GM23338 (cell line): ENCODE measurements at regions not wholly inside any gene's neighbourhood (a gene's known extent, or its start where the extent isn't known, plus 50 kb on each side); places are given as distances from the start of the nearest gene placed in this dataset.
"Not testable (repeated sequence)": the region's sequence is repeated elsewhere in the genome, so short reads cannot be mapped to it uniquely, and the experiment has no call there.

Experiments used
- ATAC-seq: fragments of 200-7000 bp; cut with Tn5 transposase; 3 replicates; pipeline ENCODE4 v1.9.1; 2020
- DNase-seq: peaks from one replicate; pipeline ENCODE4 v3.0.0-alpha.2; 2015; ENCODE audit warnings: low spot score
- H2AFZ ChIP-seq: fragments of 200-600 bp; sonication (generic); 2 replicates; pipeline ENCODE4 v1.8.0; 2016; ENCODE audit warnings: antibody characterized with exemption, mild to moderate bottlenecking, moderate library complexity
- H3F3A ChIP-seq: fragments of 200-600 bp; sonication (generic); replicated peaks from 2 replicates; pipeline ENCODE4 v1.8.0; 2017; ENCODE audit warnings: antibody characterized with exemption, mixed run types, low read depth
- H3K27ac ChIP-seq: fragments of 200-600 bp; sonication (generic); 2 replicates; pipeline ENCODE4 v1.6.1; 2016; ENCODE audit warnings: low read depth
- H3K27me3 ChIP-seq: fragments of 200-600 bp; sonication (generic); 2 replicates; pipeline ENCODE4 v1.8.0; 2016; ENCODE audit warnings: mild to moderate bottlenecking, mixed run types, moderate library complexity; ENCODE audit not compliant: insufficient read depth
- H3K36me3 ChIP-seq: fragments of 200-600 bp; sonication (generic); 2 replicates; pipeline ENCODE4 v1.8.0; 2016; ENCODE audit warnings: mild to moderate bottlenecking; ENCODE audit not compliant: insufficient read depth
- H3K4me1 ChIP-seq: fragments of 200-600 bp; sonication (generic); 2 replicates; pipeline ENCODE4 v1.8.0; 2016; ENCODE audit warnings: mild to moderate bottlenecking, moderate library complexity; ENCODE audit not compliant: insufficient read depth
- H3K4me2 ChIP-seq: fragments of 200-600 bp; sonication (generic); 2 replicates; pipeline ENCODE4 v1.7.1; 2017; ENCODE audit warnings: mixed run types
- H3K4me3 ChIP-seq: fragments of 200-600 bp; sonication (generic); 2 replicates; pipeline ENCODE4 v1.6.1; 2016; ENCODE audit warnings: mixed run types
- H3K79me2 ChIP-seq: fragments of 200-600 bp; sonication (generic); replicated peaks from 2 replicates; pipeline ENCODE4 v1.8.0; 2017; ENCODE audit warnings: mild to moderate bottlenecking; ENCODE audit not compliant: insufficient read depth
- H3K9me2 ChIP-seq: fragments of 200-600 bp; sonication (generic); 2 replicates; pipeline ENCODE4 v1.8.0; 2017; ENCODE audit not compliant: insufficient read depth
- H4K20me1 ChIP-seq: fragments of 200-600 bp; sonication (generic); replicated peaks from 2 replicates; pipeline ENCODE4 v1.8.0; 2017; ENCODE audit warnings: mild to moderate bottlenecking; ENCODE audit not compliant: insufficient read depth
- H3K27ac Mint-ChIP-seq: 2 replicates; pipeline ENCODE4 v1.8.0; 2020; ENCODE audit warnings: inconsistent platforms, mild to moderate bottlenecking, moderate library complexity, mixed read lengths
- H3K27me3 Mint-ChIP-seq: 3 replicates; pipeline ENCODE4 v1.8.0; 2022; ENCODE audit warnings: low read depth, mild to moderate bottlenecking, moderate library complexity, mixed read lengths, inconsistent platforms; ENCODE audit not compliant: insufficient read depth, poor library complexity
- H3K36me3 Mint-ChIP-seq: 3 replicates; pipeline ENCODE4 v1.8.0; 2021; ENCODE audit warnings: low read depth, mild to moderate bottlenecking, inconsistent platforms, moderate library complexity, mixed read lengths
- H3K4me1 Mint-ChIP-seq: 3 replicates; pipeline ENCODE4 v1.8.0; 2020; ENCODE audit warnings: mild to moderate bottlenecking, inconsistent platforms, mixed read lengths
- H3K4me3 Mint-ChIP-seq: 3 replicates; pipeline ENCODE4 v1.8.0; 2021; ENCODE audit warnings: moderate library complexity, mild to moderate bottlenecking, inconsistent platforms, mixed read lengths
- H3K9me3 Mint-ChIP-seq: 3 replicates; pipeline ENCODE4 v1.8.0; 2020; ENCODE audit warnings: moderate library complexity, mild to moderate bottlenecking, inconsistent platforms, mixed read lengths

GRCh38 chr1:224012807-224013434, 101.0 kb upstream of the FBXO28 start:
- H3K4me3 ChIP-seq, H3K27ac ChIP-seq, H2AFZ ChIP-seq, ATAC-seq, H3K27ac Mint-ChIP-seq, H3K4me1 ChIP-seq, H3F3A ChIP-seq, H3K27me3 Mint-ChIP-seq, H3K79me2 ChIP-seq, H3K4me1 Mint-ChIP-seq, H3K4me3 Mint-ChIP-seq, H4K20me1 ChIP-seq, H3K9me2 ChIP-seq, H3K36me3 ChIP-seq, H3K4me2 ChIP-seq, DNase-seq, H3K27me3 ChIP-seq: not testable (repeated sequence)
- Mint-ChIP-seq H3K9me3 (peaks cover 20% of the 10 kb centered on the region), H3K36me3 (peaks cover 17% of the 10 kb centered on the region)

DNA sequence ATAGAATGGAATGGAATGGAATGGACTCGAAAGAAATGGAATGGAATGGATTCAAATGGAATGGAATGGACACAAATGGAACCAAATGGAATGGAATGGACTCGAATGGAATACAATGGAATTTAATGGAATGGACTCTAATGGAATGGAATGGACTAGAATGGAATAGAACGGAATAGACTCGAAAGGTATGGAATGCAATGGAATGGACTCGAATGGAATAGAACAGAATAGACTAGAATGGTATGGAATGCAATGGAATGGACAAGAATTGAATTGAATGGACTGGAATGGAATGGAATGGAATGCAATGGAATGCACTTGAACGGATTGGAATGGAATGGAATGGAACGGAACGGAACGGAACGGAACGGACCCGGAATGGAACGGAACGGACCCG, 101.7 kb upstream of the FBXO28 start:
- not testable (repeated sequence) for H3K4me3 Mint-ChIP-seq, H2AFZ ChIP-seq, H3K27me3 Mint-ChIP-seq, H3K27me3 ChIP-seq, H3F3A ChIP-seq, H3K4me2 ChIP-seq, H3K4me3 ChIP-seq, DNase-seq, ATAC-seq, H3K9me2 ChIP-seq, H3K4me1 ChIP-seq, H4K20me1 ChIP-seq, H3K27ac Mint-ChIP-seq, H3K36me3 ChIP-seq, H3K27ac ChIP-seq, H3K79me2 ChIP-seq, H3K4me1 Mint-ChIP-seq
- H3K36me3 Mint-ChIP-seq, result peaks cover 21% of the 10 kb centered on the region
- H3K9me3 Mint-ChIP-seq, result peaks cover 20% of the 10 kb centered on the region

DNA sequence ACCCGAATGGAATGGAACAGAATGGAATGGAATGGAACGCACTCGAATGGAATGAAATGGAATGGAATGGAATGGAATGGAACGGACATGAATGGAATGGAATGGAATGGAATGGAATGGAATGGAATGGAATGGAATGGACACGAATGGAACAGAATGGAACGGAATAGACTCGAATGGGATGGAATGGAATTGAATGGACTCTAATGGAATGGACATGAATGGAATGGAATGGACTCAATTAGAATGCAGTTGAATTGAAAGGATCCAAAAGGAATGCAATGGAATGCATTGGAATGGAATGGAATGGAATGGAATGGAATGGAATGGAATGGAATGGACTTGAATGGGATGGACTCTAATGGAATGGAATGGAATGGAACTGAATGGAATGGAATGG, 102.2 kb upstream of the FBXO28 start:
- not testable (repeated sequence) for H3K4me3 ChIP-seq, H2AFZ ChIP-seq, H3K4me3 Mint-ChIP-seq

GRCh38 chr1:224011153-224011552, 102.8 kb upstream of the FBXO28 start:
- H3K79me2 ChIP-seq, result not testable (repeated sequence)

More for the DNA sequence above, 102.2 kb upstream of the FBXO28 start:
- H3K27me3 ChIP-seq, H4K20me1 ChIP-seq, H3K27me3 Mint-ChIP-seq, DNase-seq, H3K27ac ChIP-seq, H3K79me2 ChIP-seq, H3K4me1 Mint-ChIP-seq, H3K36me3 ChIP-seq, H3K9me2 ChIP-seq, ATAC-seq, H3F3A ChIP-seq, H3K27ac Mint-ChIP-seq, H3K4me2 ChIP-seq, H3K4me1 ChIP-seq: not testable (repeated sequence)
- peaks cover 20% of the 10 kb centered on the region for H3K9me3 Mint-ChIP-seq
- peaks cover 23% of the 10 kb centered on the region for H3K36me3 Mint-ChIP-seq

GRCh38 chr1:224005973-224006372, 107.9 kb upstream of the FBXO28 start:
- not testable (repeated sequence) for H3K27ac ChIP-seq, H3K27me3 ChIP-seq, H3K4me3 Mint-ChIP-seq, H3K79me2 ChIP-seq, H2AFZ ChIP-seq, H3K4me1 Mint-ChIP-seq, H3F3A ChIP-seq, H3K4me3 ChIP-seq, H3K27me3 Mint-ChIP-seq, H4K20me1 ChIP-seq, H3K4me1 ChIP-seq, DNase-seq, ATAC-seq, H3K27ac Mint-ChIP-seq, H3K4me2 ChIP-seq, H3K9me2 ChIP-seq
- peaks cover 44% of the 10 kb centered on the region for H3K36me3 Mint-ChIP-seq
- H3K9me3 Mint-ChIP-seq, result peaks cover 33% of the 10 kb centered on the region
- peaks cover 25% of the 10 kb centered on the region; the same call in 1 of the 2 replicates for H3K36me3 ChIP-seq

More at GRCh38 chr1:224011153-224011552, 102.8 kb upstream of the FBXO28 start:
- not testable (repeated sequence) for H3F3A ChIP-seq, H3K27me3 ChIP-seq, H3K4me1 ChIP-seq, H3K27ac ChIP-seq, H3K9me2 ChIP-seq, H3K4me3 Mint-ChIP-seq, H2AFZ ChIP-seq, H3K4me2 ChIP-seq, H3K4me1 Mint-ChIP-seq, DNase-seq, H3K4me3 ChIP-seq, H3K27me3 Mint-ChIP-seq, H3K27ac Mint-ChIP-seq, ATAC-seq, H4K20me1 ChIP-seq
- peaks cover 21% of the 10 kb centered on the region for H3K9me3 Mint-ChIP-seq
- peaks cover 27% of the 10 kb centered on the region for H3K36me3 Mint-ChIP-seq
- H3K36me3 ChIP-seq, result peaks cover 14% of the 10 kb centered on the region; the same call in 1 of the 2 replicates
